WTC11 (cell line): ENCODE measurements at regions not wholly inside any gene's neighbourhood (a gene's known extent, or its start where the extent isn't known, plus 50 kb on each side); places are given as distances from the start of the nearest gene placed in this dataset.
A peak's percentile ranks its signal among the peaks of the same experiment; 100 is the strongest.
"Not testable (repeated sequence)": the region's sequence is repeated elsewhere in the genome, so short reads cannot be mapped to it uniquely, and the experiment has no call there.

Experiments
- ATAC-seq: fragments of 200-7000 bp; cut with Tn5 transposase; 2 replicates; pipeline ENCODE4 v1.10.0; 2021; ENCODE audit warnings: mild to moderate bottlenecking, moderate library complexity
- CTCF ChIA-PET: fragments of 300-600 bp; sonication (Branson Sonifier 250); formaldehyde crosslinking; loops from one replicate; lab custom pipeline; 2021; ENCODE audit warnings: antibody characterized with exemption; lab: Charles Lee
- POLR2A ChIA-PET: fragments of 350-600 bp; sonication (Branson Sonifier 250); formaldehyde crosslinking; loops from one replicate; lab custom pipeline; 2021; ENCODE audit warnings: antibody characterized with exemption; lab: Charles Lee
- DNase-seq: peaks from one replicate; pipeline ENCODE4 v3.0.0; 2021; ENCODE audit warnings: low spot score
- H3K27ac Mint-ChIP-seq: 2 replicates; pipeline ENCODE4 v1.8.0; 2021; ENCODE audit warnings: mixed read lengths
- H3K27me3 Mint-ChIP-seq: 2 replicates; pipeline ENCODE4 v1.8.0; 2021; ENCODE audit warnings: low read depth, mild to moderate bottlenecking, moderate library complexity, mixed read lengths
- H3K36me3 Mint-ChIP-seq: 2 replicates; pipeline ENCODE4 v1.8.0; 2021; ENCODE audit warnings: mixed read lengths
- H3K4me1 Mint-ChIP-seq: 2 replicates; pipeline ENCODE4 v1.8.0; 2022; ENCODE audit warnings: mixed read lengths
- H3K4me3 Mint-ChIP-seq: 2 replicates; pipeline ENCODE4 v1.8.0; 2021; ENCODE audit warnings: mild to moderate bottlenecking, moderate library complexity, mixed read lengths
- H3K9me3 Mint-ChIP-seq: 2 replicates; pipeline ENCODE4 v1.8.0; 2021; ENCODE audit warnings: mixed read lengths
- E2F1 ChIP-seq: sonication (generic); formaldehyde crosslinking; IDR thresholded peaks from 2 replicates; pipeline ENCODE4 v1.8.0; 2022; ENCODE audit warnings: mild to moderate bottlenecking, missing genetic modification reagents
- FOXJ3 ChIP-seq: sonication (generic); formaldehyde crosslinking; IDR thresholded peaks from 2 replicates; pipeline ENCODE4 v1.9.0; 2021; ENCODE audit warnings: missing genetic modification reagents, mild to moderate bottlenecking, borderline replicate concordance
- NFATC4 ChIP-seq: fragments of 250-450 bp; sonication (Bioruptor Pico); IDR thresholded peaks from 2 replicates; pipeline ENCODE4 v1.9.0; 2021; ENCODE audit warnings: mild to moderate bottlenecking
- NR1H2 ChIP-seq: sonication (generic); formaldehyde crosslinking; IDR thresholded peaks from 2 replicates; pipeline ENCODE4 v1.9.0; 2021; ENCODE audit warnings: mild to moderate bottlenecking, moderate library complexity, missing genetic modification reagents
- PRRX2 ChIP-seq: fragments of 250-450 bp; sonication (Bioruptor Pico); IDR thresholded peaks from 2 replicates; pipeline ENCODE4 v1.8.0; 2021; ENCODE audit warnings: mild to moderate bottlenecking
- RELA ChIP-seq: sonication (generic); formaldehyde crosslinking; IDR thresholded peaks from 2 replicates; pipeline ENCODE4 v1.8.1; 2022; ENCODE audit warnings: missing genetic modification reagents, mild to moderate bottlenecking, borderline replicate concordance
- SMAD3 ChIP-seq: sonication (generic); formaldehyde crosslinking; IDR thresholded peaks from 2 replicates; pipeline ENCODE4 v1.8.0; 2022; ENCODE audit warnings: missing genetic modification reagents, mild to moderate bottlenecking, borderline replicate concordance
- ZNF232 ChIP-seq: sonication (generic); formaldehyde crosslinking; IDR thresholded peaks from 2 replicates; pipeline ENCODE4 v1.8.0; 2022; ENCODE audit warnings: mild to moderate bottlenecking, missing genetic modification reagents
- ZNF263 ChIP-seq: sonication (generic); formaldehyde crosslinking; IDR thresholded peaks from 2 replicates; pipeline ENCODE4 v1.8.1; 2022; ENCODE audit warnings: low read depth, mild to moderate bottlenecking, moderate library complexity, missing genetic modification reagents
- ZNF512 ChIP-seq: sonication (generic); formaldehyde crosslinking; IDR thresholded peaks from 2 replicates; pipeline ENCODE4 v1.8.1; 2022; ENCODE audit warnings: missing genetic modification reagents, borderline replicate concordance
- TF ChIP-seq, protein P1 (sequence below): fragments of 250-450 bp; sonication (Bioruptor Pico); IDR thresholded peaks from 2 replicates; pipeline ENCODE4 v1.9.0; 2021; ENCODE audit warnings: mild to moderate bottlenecking, borderline replicate concordance

- Mint-ChIP-seq H3K27me3 (no peaks in the 10 kb centered on the region), H3K4me3 (no peak overlapping the region)
- CTCF ChIA-PET, result interaction anchor here (1.8 to 1.9 kb wide), 2 partner anchors 9 to 182 kb away, joined by 4 to 12 read pairs; no protein-coding TSS in a partner anchor
- TF ChIP-seq ZNF512 (no peak), PRRX2 (CRISPR knock-in tag) (no peak)
- TF ChIP-seq, all 79 proteins: peak for 0
- POLR2A ChIA-PET, result interaction anchor here (1.0 kb wide), 1 partner anchor 873 kb away, joined by 3 read pairs; no protein-coding TSS in a partner anchor
- DNase-seq (no peak), ATAC-seq (peak; percentile 41; the same call in 1 of the 2 replicates)
- H3K27ac Mint-ChIP-seq, result no peak overlapping the region
- H3K36me3 Mint-ChIP-seq, result no peaks in the 10 kb centered on the region
- H3K9me3 Mint-ChIP-seq, result no peaks in the 10 kb centered on the region
- no peaks in the 10 kb centered on the region for H3K4me1 Mint-ChIP-seq
Measured at GRCh38 chr2:132267105-132267497, 105.3 kb upstream of the ANKRD30BL start.

DNA sequence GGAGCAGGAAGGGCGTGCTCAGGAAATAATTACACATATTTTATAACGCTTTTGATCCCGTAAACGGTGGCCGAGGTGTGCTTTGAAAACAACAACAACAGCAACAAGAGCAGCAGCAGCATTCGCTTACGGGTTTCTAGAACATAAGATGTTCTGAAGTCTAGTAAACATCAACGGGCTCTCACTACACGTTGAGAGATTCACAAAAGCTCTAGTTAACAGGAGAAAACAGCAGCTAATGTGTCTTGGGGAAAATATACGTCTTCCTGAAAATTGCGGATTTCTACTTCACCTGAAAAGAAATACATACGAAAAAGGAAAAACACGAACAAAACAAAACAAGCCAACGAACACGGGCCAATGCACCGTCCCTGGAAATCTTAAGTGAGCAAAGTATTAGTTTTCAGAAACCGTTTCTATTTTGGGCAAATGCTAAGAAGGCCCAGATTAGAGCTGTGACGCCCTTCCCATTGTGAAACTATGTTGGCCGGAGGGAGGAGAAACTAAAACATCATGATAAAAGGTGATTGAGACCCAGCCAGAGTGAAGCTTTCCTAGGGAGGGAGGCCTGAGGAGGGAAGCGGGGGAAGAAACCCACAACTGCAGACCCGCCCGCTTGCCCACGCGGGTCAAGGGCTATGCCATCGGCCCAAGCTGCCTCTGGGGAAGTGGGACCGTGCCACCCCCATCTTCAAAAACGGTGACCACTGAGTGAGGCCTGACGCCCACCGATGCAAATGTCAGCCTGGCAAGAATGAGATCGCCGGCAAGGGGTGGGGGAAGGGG, 105.9 kb upstream of the ANKRD30BL start:
- POLR2A ChIA-PET, result interaction anchor here (1.0 kb wide), 1 partner anchor 872 kb away, joined by 3 read pairs; no protein-coding TSS in a partner anchor
- ATAC-seq, H3K4me1 Mint-ChIP-seq, H3K9me3 Mint-ChIP-seq, H3K36me3 Mint-ChIP-seq, H3K27ac Mint-ChIP-seq, DNase-seq, H3K4me3 Mint-ChIP-seq, H3K27me3 Mint-ChIP-seq: not testable (repeated sequence)
- TF ChIP-seq, protein P1, sequence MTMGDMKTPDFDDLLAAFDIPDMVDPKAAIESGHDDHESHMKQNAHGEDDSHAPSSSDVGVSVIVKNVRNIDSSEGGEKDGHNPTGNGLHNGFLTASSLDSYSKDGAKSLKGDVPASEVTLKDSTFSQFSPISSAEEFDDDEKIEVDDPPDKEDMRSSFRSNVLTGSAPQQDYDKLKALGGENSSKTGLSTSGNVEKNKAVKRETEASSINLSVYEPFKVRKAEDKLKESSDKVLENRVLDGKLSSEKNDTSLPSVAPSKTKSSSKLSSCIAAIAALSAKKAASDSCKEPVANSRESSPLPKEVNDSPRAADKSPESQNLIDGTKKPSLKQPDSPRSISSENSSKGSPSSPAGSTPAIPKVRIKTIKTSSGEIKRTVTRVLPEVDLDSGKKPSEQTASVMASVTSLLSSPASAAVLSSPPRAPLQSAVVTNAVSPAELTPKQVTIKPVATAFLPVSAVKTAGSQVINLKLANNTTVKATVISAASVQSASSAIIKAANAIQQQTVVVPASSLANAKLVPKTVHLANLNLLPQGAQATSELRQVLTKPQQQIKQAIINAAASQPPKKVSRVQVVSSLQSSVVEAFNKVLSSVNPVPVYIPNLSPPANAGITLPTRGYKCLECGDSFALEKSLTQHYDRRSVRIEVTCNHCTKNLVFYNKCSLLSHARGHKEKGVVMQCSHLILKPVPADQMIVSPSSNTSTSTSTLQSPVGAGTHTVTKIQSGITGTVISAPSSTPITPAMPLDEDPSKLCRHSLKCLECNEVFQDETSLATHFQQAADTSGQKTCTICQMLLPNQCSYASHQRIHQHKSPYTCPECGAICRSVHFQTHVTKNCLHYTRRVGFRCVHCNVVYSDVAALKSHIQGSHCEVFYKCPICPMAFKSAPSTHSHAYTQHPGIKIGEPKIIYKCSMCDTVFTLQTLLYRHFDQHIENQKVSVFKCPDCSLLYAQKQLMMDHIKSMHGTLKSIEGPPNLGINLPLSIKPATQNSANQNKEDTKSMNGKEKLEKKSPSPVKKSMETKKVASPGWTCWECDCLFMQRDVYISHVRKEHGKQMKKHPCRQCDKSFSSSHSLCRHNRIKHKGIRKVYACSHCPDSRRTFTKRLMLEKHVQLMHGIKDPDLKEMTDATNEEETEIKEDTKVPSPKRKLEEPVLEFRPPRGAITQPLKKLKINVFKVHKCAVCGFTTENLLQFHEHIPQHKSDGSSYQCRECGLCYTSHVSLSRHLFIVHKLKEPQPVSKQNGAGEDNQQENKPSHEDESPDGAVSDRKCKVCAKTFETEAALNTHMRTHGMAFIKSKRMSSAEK (CRISPR knock-in tag), result 0 out of 2 replicates have a peak, but pooled peaks have one; percentile 36
- CTCF ChIA-PET, result interaction anchor here (0.7 to 1.9 kb wide), 6 partner anchors 10 to 900 kb away, joined by 3 to 12 read pairs (median 4); no protein-coding TSS in a partner anchor

- DNase-seq (peak; percentile 92), ATAC-seq (peak; percentile 53)
- POLR2A ChIA-PET, H3K9me3 Mint-ChIP-seq, H3K4me1 Mint-ChIP-seq, H3K27me3 Mint-ChIP-seq, H3K36me3 Mint-ChIP-seq, H3K4me3 Mint-ChIP-seq: not testable (repeated sequence)
- peak overlapping the region; percentile 75 for H3K27ac Mint-ChIP-seq
- CTCF ChIA-PET, result interaction anchor here (0.7 to 1.9 kb wide), 6 partner anchors 11 to 900 kb away, joined by 3 to 12 read pairs (median 4); no protein-coding TSS in a partner anchor
Measured at GRCh38 chr2:132268284-132268976, 106.7 kb upstream of the ANKRD30BL start.

GRCh38 chr2:132268977-132269523, 107.3 kb upstream of the ANKRD30BL start:
- Mint-ChIP-seq H3K27me3 (no peaks in the 10 kb centered on the region), H3K27ac (no peak overlapping the region), H3K9me3 (no peaks in the 10 kb centered on the region), H3K4me1 (no peaks in the 10 kb centered on the region; the same call in 1 of the 2 replicates), H3K4me3 (no peak overlapping the region), H3K36me3 (no peaks in the 10 kb centered on the region)
- ATAC-seq, result no peak
- TF ChIP-seq NR1H2 (CRISPR knock-in tag) (no peak), E2F1 (CRISPR knock-in tag) (no peak), NFATC4 (CRISPR knock-in tag) (no peak), RELA (CRISPR knock-in tag) (no peak), ZNF263 (CRISPR knock-in tag) (no peak), SMAD3 (CRISPR knock-in tag) (no peak), ZNF232 (CRISPR knock-in tag) (no peak), FOXJ3 (CRISPR knock-in tag) (no peak)
- no peak for DNase-seq
- ChIA-PET POLR2A (no interaction called here), CTCF (interaction anchor here (1.0 to 1.9 kb wide), 5 partner anchors 11 to 899 kb away, joined by 3 to 12 read pairs (median 4); no protein-coding TSS in a partner anchor)
